ENCODE measurements at regions not wholly inside any gene's neighbourhood (a gene's known extent, or its start where the extent isn't known, plus 50 kb on each side); places are given as distances from the start of the nearest gene placed in this dataset.

GRCh38 chr5:35436400-35437057 is 181.1 kb upstream of the SPEF2 start:
- DNase-seq (ENCODE audit: low read depth in 2 of 2) = no peak

- DNase-seq (ENCODE audit: low read depth in 2 of 2) = no peak
Measured at GRCh38 chr5:35430381-35431162, 187.1 kb upstream of the SPEF2 start.

- no peak for DNase-seq (ENCODE audit: low read depth in 2 of 2)
Measured at GRCh38 chr5:35420200-35420599, 189.9 kb upstream of the PRLR start.

GRCh38 chr5:35417040-35417439 is 186.8 kb upstream of the PRLR start:
- no peak for DNase-seq (ENCODE audit: low read depth in 2 of 2)

GRCh38 chr5:35416217-35416988 is 186.1 kb upstream of the PRLR start:
- no peak for DNase-seq (ENCODE audit: low read depth in 2 of 2)

- no peak for DNase-seq (ENCODE audit: low read depth in 2 of 2)
Measured at GRCh38 chr5:35415309-35415708, 185.0 kb upstream of the PRLR start.

GRCh38 chr5:35409361-35409760 is 179.1 kb upstream of the PRLR start:
- no peak for DNase-seq (ENCODE audit: low read depth in 2 of 2)

- no peak for DNase-seq (ENCODE audit: low read depth in 2 of 2)
Measured at GRCh38 chr5:35408146-35408545, 177.9 kb upstream of the PRLR start.

GRCh38 chr5:35407697-35408096 is 177.4 kb upstream of the PRLR start:
- DNase-seq (ENCODE audit: low read depth in 2 of 2) = no peak

GRCh38 chr5:35405938-35406337 is 175.7 kb upstream of the PRLR start:
- DNase-seq (ENCODE audit: low read depth in 2 of 2) = no peak

- DNase-seq (ENCODE audit: low read depth in 2 of 2) = no peak
Measured at GRCh38 chr5:35404701-35405100, 174.4 kb upstream of the PRLR start.

GRCh38 chr5:35393901-35394300 is 163.6 kb upstream of the PRLR start:
- no peak for DNase-seq (ENCODE audit: low read depth in 2 of 2)

GRCh38 chr5:35384658-35385057 is 154.4 kb upstream of the PRLR start:
- no peak for DNase-seq (ENCODE audit: low read depth in 2 of 2)

GRCh38 chr5:35383041-35383440 is 152.8 kb upstream of the PRLR start:
- DNase-seq (ENCODE audit: low read depth in 2 of 2) = no peak

- DNase-seq (ENCODE audit: low read depth in 2 of 2) = no peak
Measured at GRCh38 chr5:35377653-35378052, 147.4 kb upstream of the PRLR start.

GRCh38 chr5:35374584-35374983 is 144.3 kb upstream of the PRLR start:
- DNase-seq (ENCODE audit: low read depth in 2 of 2) = no peak

GRCh38 chr5:35373249-35373648 is 143.0 kb upstream of the PRLR start:
- DNase-seq (ENCODE audit: low read depth in 2 of 2) = no peak

GRCh38 chr5:35372482-35372881 is 142.2 kb upstream of the PRLR start:
- DNase-seq (ENCODE audit: low read depth in 2 of 2) = no peak

GRCh38 chr5:35371951-35372426 is 141.7 kb upstream of the PRLR start:
- DNase-seq (ENCODE audit: low read depth in 2 of 2) = no peak

- DNase-seq (ENCODE audit: low read depth in 2 of 2) = no peak
Measured at GRCh38 chr5:35370871-35371270, 140.6 kb upstream of the PRLR start.

GRCh38 chr5:35369965-35370790 is 139.9 kb upstream of the PRLR start:
- no peak for DNase-seq (ENCODE audit: low read depth in 2 of 2)

- no peak for DNase-seq (ENCODE audit: low read depth in 2 of 2)
Measured at GRCh38 chr5:35367526-35367925, 137.2 kb upstream of the PRLR start.
